Activated T-helper 17 cell treated with anti-CD3 and anti-CD28 coated beads, Interleukin-2, amount 50 U/mL, for 72 hours (primary cell): ENCODE measurements at regions not wholly inside any gene's neighbourhood (a gene's known extent, or its start where the extent isn't known, plus 50 kb on each side); places are given as distances from the start of the nearest gene placed in this dataset.

ENCODE experiments used
- ATAC-seq: fragments of 150-1000 bp; cut with Tn5 transposase; replicated peaks from 2 replicates; pipeline ENCODE4 v1.10.0; 2021; ENCODE audit warnings: mild to moderate bottlenecking, moderate library complexity
- H3K27ac Mint-ChIP-seq: one replicate; pipeline ENCODE4 v1.8.0; 2022; ENCODE audit warnings: mixed read lengths
- H3K27me3 Mint-ChIP-seq: one replicate; pipeline ENCODE4 v1.8.0; 2022; ENCODE audit warnings: mixed read lengths
- H3K36me3 Mint-ChIP-seq: one replicate; pipeline ENCODE4 v1.8.0; 2022; ENCODE audit warnings: low read depth, mild to moderate bottlenecking, mixed read lengths
- H3K4me1 Mint-ChIP-seq: one replicate; pipeline ENCODE4 v1.8.0; 2022; ENCODE audit warnings: mixed read lengths
- H3K4me3 Mint-ChIP-seq: one replicate; pipeline ENCODE4 v1.8.0; 2022; ENCODE audit warnings: mild to moderate bottlenecking, mixed read lengths
- H3K9me3 Mint-ChIP-seq: one replicate; pipeline ENCODE4 v1.8.0; 2022; ENCODE audit warnings: mixed read lengths

DNA sequence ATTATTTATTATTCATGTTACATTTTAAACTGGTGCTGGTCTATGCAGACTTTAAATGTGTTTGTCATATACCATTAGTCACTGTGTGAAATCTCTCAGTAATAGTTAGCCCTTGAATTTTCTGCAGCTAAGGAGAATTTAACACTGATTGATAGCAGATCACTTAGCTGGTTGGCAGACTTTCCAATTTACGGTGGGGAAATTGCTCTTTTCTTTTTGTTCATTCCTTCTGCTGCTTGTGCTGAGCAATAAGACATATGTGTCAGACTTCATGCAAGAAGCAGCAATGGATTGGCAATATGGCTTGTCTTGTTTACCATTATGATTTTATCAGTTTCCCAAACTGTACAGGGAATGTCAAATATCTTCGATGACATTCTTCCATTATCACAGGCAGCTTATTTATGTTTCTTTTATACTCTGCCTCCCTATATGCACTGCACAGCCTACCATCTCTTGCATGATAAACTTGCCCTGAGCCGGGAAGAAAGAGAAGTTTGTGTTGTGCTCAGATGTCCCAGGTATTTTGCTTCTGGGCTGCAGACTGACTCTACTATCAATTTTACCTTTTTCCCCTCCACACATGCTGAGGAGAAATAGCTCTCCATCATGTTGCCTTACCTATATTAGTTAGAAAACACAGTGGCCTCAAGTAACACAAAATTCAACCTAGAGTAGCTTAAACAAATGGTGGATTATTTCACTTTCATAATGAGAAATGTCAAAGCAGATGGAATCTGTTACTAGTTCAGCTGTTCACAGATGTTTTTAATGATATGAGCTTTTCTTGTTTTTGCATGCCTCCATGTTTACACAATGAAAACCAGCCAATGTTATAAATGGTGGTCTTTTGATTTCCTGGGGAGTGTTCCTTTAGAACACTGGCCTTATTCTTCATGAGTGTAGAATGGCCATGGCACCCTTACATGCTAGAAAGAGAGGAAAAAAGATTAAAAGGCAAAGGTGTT, 968.1 kb upstream of the GOT2 start:
- no peak overlapping the region for H3K27ac Mint-ChIP-seq
- no peaks in the 10 kb centered on the region for H3K36me3 Mint-ChIP-seq
- ATAC-seq = no peak
- no peaks in the 10 kb centered on the region for H3K4me1 Mint-ChIP-seq
- no peak overlapping the region for H3K4me3 Mint-ChIP-seq
- H3K27me3 Mint-ChIP-seq = no peaks in the 10 kb centered on the region
- H3K9me3 Mint-ChIP-seq = peaks cover 24% of the 10 kb centered on the region

DNA sequence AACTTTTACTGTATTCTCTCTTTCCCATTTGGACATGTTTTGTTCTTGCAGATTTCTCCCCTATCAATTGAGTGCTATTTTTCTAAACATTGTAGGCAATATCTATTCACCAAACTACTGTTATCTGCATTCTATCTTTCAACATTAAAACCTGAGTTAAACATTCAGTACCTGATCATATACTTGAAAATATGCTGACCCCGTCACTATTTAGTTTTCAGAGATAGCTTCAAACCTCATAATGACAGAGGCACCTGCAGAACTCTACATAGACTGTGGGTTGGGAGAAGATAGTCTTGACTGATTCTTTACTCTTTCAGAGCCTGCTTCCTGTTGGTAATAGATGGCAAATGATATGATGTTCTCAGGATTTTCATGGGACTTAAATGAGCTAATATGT, 965.7 kb upstream of the GOT2 start:
- H3K36me3 Mint-ChIP-seq = no peaks in the 10 kb centered on the region
- H3K4me3 Mint-ChIP-seq = no peak overlapping the region
- ATAC-seq = no peak
- H3K9me3 Mint-ChIP-seq = peaks cover 20% of the 10 kb centered on the region
- no peaks in the 10 kb centered on the region for H3K27me3 Mint-ChIP-seq
- no peaks in the 10 kb centered on the region for H3K4me1 Mint-ChIP-seq
- H3K27ac Mint-ChIP-seq = no peak overlapping the region

DNA sequence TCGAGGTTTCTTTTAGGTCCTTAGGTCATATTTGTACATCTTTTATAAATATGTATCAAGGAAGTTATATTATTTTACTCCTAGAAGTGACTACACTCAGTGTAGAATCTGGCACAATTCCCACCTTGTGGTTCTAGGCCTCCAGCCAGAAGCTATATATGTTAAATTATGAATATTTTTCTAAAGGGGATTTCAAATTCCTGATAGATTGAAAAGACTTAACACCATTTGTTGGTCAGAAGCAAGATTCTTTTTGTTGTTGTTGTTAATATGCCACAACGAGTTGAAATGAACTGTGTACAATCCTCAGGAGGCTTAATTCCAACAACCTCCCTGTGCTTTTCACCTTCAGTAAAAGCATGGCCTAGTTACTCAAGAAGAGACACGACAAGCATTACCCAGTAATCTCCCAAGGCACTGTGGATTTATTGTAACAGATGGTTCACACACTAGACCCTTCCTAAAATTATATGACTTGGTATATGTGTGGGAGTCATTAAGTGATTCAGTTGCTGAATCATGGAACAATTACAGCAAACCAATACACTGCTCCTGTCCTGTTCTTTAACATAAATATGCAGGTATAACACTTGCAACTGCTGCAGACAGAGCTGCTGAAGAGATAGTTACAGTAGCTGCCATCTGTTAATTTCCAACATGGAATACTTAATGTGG, 964.4 kb upstream of the GOT2 start:
- no peak overlapping the region for H3K27ac Mint-ChIP-seq
- no peaks in the 10 kb centered on the region for H3K27me3 Mint-ChIP-seq
- ATAC-seq = no peak
- H3K9me3 Mint-ChIP-seq = peaks cover 20% of the 10 kb centered on the region
- H3K36me3 Mint-ChIP-seq = no peaks in the 10 kb centered on the region
- no peaks in the 10 kb centered on the region for H3K4me1 Mint-ChIP-seq
- H3K4me3 Mint-ChIP-seq = no peak overlapping the region

DNA sequence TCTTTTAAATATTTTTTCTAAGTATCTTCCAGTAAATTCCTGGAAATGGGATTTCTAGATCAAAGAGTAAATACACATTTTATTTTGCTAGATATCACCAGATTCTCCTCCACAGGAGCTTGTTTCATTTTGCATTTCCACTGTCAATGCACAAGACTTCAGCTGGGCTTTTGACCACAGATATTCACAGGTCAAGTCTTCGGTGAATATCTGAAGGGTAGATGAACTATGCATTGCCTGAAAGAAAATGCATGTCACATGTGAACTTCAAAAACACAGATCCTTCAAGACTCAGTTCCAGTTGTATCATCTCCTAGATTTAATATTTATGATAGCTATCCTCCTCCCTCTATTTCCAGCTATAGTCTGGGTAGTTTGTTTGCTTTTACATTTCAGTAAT, 963.6 kb upstream of the GOT2 start:
- peaks cover 20% of the 10 kb centered on the region for H3K9me3 Mint-ChIP-seq
- H3K36me3 Mint-ChIP-seq = no peaks in the 10 kb centered on the region
- no peak overlapping the region for H3K27ac Mint-ChIP-seq
- no peaks in the 10 kb centered on the region for H3K27me3 Mint-ChIP-seq
- ATAC-seq = no peak
- H3K4me3 Mint-ChIP-seq = no peak overlapping the region
- no peaks in the 10 kb centered on the region for H3K4me1 Mint-ChIP-seq

DNA sequence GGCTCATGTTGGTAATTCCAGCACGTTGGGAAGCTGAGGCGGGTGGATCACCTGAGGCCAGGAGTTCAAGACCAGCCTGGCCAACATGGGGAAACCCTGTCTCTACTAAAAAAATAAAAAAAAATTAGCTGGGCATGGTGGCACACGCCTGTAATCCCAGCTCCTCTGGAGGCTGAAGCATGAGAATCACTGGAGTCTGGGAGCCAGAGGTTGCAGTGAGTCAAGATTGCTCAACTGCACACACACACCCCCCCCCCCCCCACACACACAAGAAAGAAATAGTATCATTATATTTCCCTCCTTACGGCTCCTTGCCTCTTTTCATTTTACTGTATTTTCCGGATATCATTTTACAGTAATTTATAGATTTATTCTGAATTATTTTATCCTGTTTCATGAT, 963.1 kb upstream of the GOT2 start:
- Mint-ChIP-seq H3K9me3 (peaks cover 20% of the 10 kb centered on the region), H3K27me3 (no peaks in the 10 kb centered on the region), H3K4me3 (no peak overlapping the region), H3K4me1 (no peaks in the 10 kb centered on the region), H3K27ac (no peak overlapping the region), H3K36me3 (no peaks in the 10 kb centered on the region)
- ATAC-seq = no peak

DNA sequence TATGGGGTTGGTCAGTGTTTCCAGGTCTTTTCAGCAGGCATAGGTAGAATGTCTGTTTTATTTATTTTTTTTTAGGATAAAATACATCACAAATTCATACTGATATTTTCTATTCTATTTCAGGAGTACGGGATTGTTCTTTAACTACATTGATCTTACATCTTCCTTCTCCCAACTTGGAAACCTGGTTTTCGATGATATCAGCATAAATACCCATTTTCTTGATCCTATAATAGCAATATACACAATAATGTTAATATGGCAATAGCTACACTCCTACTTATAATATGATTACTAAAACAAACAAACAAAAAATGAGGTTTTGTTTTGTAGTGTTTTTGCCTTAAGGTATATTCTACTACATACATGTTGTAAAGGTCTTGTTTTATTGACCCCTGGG, 962.4 kb upstream of the GOT2 start:
- Mint-ChIP-seq H3K27me3 (no peaks in the 10 kb centered on the region), H3K27ac (no peak overlapping the region), H3K4me1 (no peaks in the 10 kb centered on the region), H3K36me3 (no peaks in the 10 kb centered on the region), H3K4me3 (no peak overlapping the region), H3K9me3 (peaks cover 19% of the 10 kb centered on the region)
- ATAC-seq = no peak

DNA sequence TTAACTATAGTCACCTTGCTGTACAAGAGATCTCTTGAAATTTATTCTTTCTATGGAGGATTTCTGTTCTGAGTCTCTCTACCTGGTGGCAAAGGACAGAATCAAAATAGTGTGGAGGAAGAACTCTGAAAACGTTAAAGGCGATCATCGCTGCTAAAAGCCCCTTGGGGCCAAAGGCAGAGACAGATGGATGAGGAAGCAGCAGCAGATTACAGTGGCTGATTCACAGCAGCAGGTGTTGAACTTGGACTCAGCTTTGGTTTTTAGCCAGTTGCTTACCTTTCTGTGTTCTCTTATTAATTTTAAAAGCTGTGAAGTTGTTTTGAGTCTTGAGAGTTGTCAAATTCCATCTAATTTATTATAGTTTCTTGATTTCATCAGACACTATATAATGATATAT, 956.1 kb upstream of the GOT2 start:
- H3K4me3 Mint-ChIP-seq = no peak overlapping the region
- no peak overlapping the region for H3K27ac Mint-ChIP-seq
- peaks cover 14% of the 10 kb centered on the region for H3K9me3 Mint-ChIP-seq
- no peaks in the 10 kb centered on the region for H3K27me3 Mint-ChIP-seq
- no peak for ATAC-seq
- no peaks in the 10 kb centered on the region for H3K36me3 Mint-ChIP-seq
- H3K4me1 Mint-ChIP-seq = no peaks in the 10 kb centered on the region

DNA sequence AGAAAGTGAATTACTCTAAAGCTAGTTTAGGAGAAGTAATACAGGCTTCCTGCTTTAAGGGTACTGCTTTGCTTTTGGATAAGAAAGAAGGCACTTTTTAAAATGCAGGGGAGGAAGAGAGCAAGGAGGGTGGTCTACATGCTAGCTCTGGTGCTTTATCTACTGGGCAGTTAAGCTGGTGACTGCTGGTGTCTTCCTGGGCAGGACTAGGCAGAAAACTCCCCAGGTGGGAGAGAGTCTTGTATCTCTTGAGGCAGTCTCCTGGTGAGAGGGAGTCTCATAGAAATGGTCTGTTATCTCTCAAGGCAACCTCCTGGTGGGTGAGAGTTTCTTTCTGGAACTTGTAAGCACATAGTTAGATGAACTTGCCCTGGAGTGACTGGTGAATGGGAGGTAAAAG, 953.9 kb upstream of the GOT2 start:
- H3K27ac Mint-ChIP-seq = no peak overlapping the region
- H3K4me3 Mint-ChIP-seq = no peak overlapping the region
- ATAC-seq = no peak
- peaks cover 14% of the 10 kb centered on the region for H3K9me3 Mint-ChIP-seq
- no peaks in the 10 kb centered on the region for H3K36me3 Mint-ChIP-seq
- H3K27me3 Mint-ChIP-seq = no peaks in the 10 kb centered on the region
- H3K4me1 Mint-ChIP-seq = no peaks in the 10 kb centered on the region

DNA sequence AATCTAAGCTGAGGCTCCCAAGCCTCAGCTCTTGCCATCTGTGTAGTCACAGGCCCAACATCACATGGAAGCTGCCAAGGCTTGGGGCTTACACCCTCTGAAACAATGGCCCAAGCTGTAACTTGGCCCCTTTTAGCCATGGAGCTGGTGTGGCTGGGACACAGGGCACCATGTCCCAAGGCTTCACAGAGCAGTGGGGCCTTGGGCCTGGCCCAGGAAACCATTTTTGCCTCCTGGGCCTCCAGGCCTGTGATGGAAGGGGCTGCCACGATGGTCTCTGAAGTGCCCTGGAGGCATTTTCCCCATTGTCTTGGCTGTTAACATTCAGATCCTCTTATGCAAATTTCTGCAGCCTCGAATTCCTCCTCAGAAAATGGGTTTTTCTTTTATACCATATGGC, 952.3 kb upstream of the GOT2 start:
- Mint-ChIP-seq H3K4me3 (no peak overlapping the region), H3K36me3 (no peaks in the 10 kb centered on the region)

DNA sequence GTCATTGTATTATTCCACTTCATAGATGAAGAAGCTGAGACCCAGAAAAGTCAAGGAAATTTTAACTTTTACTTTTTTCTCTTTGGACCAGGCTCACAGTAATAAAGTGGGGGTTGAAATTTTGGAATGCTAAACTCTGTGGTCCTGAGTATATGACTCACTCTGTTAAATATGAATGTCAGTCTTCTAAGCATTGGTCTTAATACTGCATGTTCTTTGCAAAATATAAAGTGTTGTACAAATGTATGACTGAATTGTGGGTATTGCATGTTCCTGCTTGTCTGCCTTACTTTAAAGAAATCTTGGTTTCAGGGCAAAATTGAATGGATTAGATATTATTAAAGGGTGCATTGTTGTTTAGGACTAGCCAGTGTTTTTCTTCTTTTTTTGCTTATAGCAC, 950.8 kb upstream of the GOT2 start:
- no peak overlapping the region for H3K27ac Mint-ChIP-seq
- H3K36me3 Mint-ChIP-seq = no peaks in the 10 kb centered on the region
- no peaks in the 10 kb centered on the region for H3K4me1 Mint-ChIP-seq
- peaks cover 7% of the 10 kb centered on the region for H3K9me3 Mint-ChIP-seq
- H3K27me3 Mint-ChIP-seq = no peaks in the 10 kb centered on the region
- no peak overlapping the region for H3K4me3 Mint-ChIP-seq
- ATAC-seq = no peak

More for the DNA sequence above, 952.3 kb upstream of the GOT2 start:
- no peak overlapping the region for H3K27ac Mint-ChIP-seq
- ATAC-seq = no peak
- H3K4me1 Mint-ChIP-seq = no peaks in the 10 kb centered on the region
- peaks cover 10% of the 10 kb centered on the region for H3K9me3 Mint-ChIP-seq
- no peaks in the 10 kb centered on the region for H3K27me3 Mint-ChIP-seq

DNA sequence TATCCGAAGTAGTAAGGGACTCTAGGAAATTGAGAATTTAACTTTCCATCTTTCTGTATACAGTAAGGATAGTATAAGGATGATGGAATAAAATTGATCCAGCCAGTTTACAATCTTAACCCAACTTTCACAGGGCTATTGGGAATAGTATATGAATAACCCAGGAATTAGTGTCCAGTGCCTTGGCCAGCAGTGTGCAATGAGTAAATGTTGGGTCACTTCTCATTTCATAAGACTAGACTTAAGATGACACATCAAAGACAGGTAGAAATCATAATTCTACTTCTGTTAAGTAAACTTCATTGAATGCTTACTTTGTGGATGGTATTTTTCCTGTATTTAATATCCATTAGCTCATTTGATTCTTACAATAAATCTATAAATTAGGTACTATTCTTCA, 949.6 kb upstream of the GOT2 start:
- Mint-ChIP-seq H3K4me1 (no peaks in the 10 kb centered on the region), H3K27me3 (no peaks in the 10 kb centered on the region), H3K9me3 (peaks cover 11% of the 10 kb centered on the region), H3K36me3 (no peaks in the 10 kb centered on the region), H3K4me3 (no peak overlapping the region), H3K27ac (no peak overlapping the region)
- no peak for ATAC-seq

DNA sequence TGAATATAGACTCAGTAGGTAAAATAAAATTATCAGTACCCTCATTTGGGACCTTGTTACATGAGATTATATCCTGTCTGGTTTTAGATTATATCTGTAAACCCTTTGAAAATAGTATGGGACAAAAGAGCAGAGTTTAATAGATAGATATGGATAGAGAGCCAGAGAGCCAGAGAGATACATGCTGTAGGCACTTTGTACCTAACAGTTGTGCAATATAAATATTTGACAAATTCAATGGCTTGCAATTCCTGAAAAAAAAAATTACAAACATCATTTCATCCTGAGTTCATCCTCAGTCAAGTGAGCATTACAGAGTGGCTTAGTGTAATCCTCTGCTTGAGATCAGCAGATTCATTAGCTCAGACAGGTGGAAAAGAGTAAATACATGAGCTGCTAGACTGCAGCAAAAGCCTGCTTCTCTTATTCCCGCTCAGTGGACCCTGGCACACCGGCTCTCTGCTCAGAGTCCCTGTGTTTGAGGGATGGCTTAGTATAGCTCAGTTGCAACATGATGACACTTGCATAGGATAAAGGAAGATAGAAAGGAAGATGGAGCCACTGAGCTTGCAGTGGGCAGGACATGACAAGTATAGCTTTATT, 931.6 kb upstream of the GOT2 start:
- no peak overlapping the region for H3K4me3 Mint-ChIP-seq
- H3K27ac Mint-ChIP-seq = no peak overlapping the region

DNA sequence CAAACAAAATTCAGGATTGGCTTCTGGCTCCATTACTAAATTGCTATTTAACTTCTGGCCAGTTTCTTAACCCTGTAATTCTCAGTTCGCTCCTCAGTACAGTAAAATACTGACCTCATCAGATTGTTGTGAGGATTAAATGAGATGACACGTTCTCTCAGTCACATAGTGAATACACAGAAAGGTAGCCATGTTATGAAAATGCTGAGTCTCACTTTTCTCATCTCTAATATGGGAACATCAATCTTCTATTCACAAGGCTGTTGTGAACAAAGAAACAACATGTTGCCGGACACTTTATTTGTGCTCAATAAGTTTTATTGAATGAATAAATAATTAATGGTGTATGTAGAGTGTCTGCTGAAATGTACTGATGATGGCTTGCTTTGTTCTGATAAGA, 924.5 kb upstream of the GOT2 start:
- peaks cover 21% of the 10 kb centered on the region for H3K9me3 Mint-ChIP-seq
- ATAC-seq = no peak
- no peaks in the 10 kb centered on the region for H3K4me1 Mint-ChIP-seq
- H3K27ac Mint-ChIP-seq = no peak overlapping the region
- H3K36me3 Mint-ChIP-seq = no peaks in the 10 kb centered on the region
- H3K27me3 Mint-ChIP-seq = no peaks in the 10 kb centered on the region
- H3K4me3 Mint-ChIP-seq = no peak overlapping the region

More for the DNA sequence above, 931.6 kb upstream of the GOT2 start:
- no peaks in the 10 kb centered on the region for H3K27me3 Mint-ChIP-seq
- no peaks in the 10 kb centered on the region for H3K4me1 Mint-ChIP-seq
- no peaks in the 10 kb centered on the region for H3K36me3 Mint-ChIP-seq
- peaks cover 25% of the 10 kb centered on the region for H3K9me3 Mint-ChIP-seq
- ATAC-seq = no peak

DNA sequence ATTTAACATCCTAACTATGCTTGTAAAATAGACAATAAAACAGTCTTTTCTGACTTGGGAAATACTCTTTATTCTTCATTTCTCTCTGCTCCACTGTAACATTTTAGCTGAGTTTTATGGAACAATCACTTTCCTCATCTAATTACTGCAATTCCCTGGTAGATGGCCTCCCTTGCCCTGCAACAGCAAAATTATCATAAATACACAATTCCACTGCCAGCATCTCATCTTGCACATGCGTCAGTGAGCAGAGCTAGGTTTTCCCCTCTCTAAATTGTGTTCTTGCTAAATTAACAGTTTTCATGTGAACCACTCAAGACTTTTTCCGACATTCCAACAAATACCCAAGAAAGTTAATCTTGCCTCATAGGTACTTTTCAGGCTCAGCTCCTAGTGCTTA, 920.9 kb upstream of the GOT2 start:
- Mint-ChIP-seq H3K9me3 (peaks cover 21% of the 10 kb centered on the region), H3K27me3 (no peaks in the 10 kb centered on the region), H3K4me1 (no peaks in the 10 kb centered on the region), H3K36me3 (no peaks in the 10 kb centered on the region), H3K27ac (no peak overlapping the region), H3K4me3 (no peak overlapping the region)
- no peak for ATAC-seq

DNA sequence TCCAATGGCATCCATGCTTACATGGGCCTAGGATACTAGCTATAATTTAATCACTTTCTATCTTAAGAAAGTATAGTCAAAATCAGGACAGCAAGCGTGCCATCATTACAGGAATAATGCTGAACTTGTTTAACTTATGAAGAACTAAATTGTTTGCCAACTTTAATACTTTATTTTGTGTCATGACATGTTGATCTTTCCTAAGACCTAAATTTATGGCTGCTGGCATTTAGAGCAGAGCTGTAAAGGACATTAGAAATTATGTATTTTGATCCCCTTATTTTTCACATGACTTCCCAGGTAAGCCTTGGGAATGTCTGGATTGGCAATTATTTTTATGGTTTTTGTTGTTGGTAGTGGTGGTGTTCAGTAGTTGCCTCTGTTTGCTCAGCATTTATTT, 920.3 kb upstream of the GOT2 start:
- Mint-ChIP-seq H3K27me3 (no peaks in the 10 kb centered on the region), H3K9me3 (peaks cover 21% of the 10 kb centered on the region), H3K36me3 (no peaks in the 10 kb centered on the region), H3K4me1 (no peaks in the 10 kb centered on the region), H3K4me3 (no peak overlapping the region), H3K27ac (no peak overlapping the region)
- no peak for ATAC-seq
